Lower lobe of right lung (tissue), 2 donors: ENCODE measurements at regions not wholly inside any gene's neighbourhood (a gene's known extent, or its start where the extent isn't known, plus 50 kb on each side); places are given as distances from the start of the nearest gene placed in this dataset.

Experiments
- ATAC-seq, 2 donors: fragments of 200-7000 bp; cut with Tn5 transposase; one replicate each; pipeline ENCODE4 v1.9.1; 2020 to 2022; ENCODE audit warnings: mild to moderate bottlenecking in 2 of 2, moderate library complexity in 2 of 2
- DNase-seq: peaks from one replicate; pipeline ENCODE4 v3.0.0-alpha.2; 2020
- H3K27ac ChIP-seq: fragments of 200-600 bp; one replicate; pipeline ENCODE4 v1.8.0; 2022
- H3K27me3 ChIP-seq: fragments of 200-600 bp; one replicate; pipeline ENCODE4 v1.8.0; 2022; ENCODE audit warnings: low read depth
- H3K36me3 ChIP-seq: fragments of 200-600 bp; one replicate; pipeline ENCODE4 v1.8.0; 2022; ENCODE audit warnings: mild to moderate bottlenecking
- H3K4me1 ChIP-seq: fragments of 200-600 bp; one replicate; pipeline ENCODE4 v1.8.0; 2022
- H3K4me3 ChIP-seq: fragments of 200-600 bp; one replicate; pipeline ENCODE4 v1.8.0; 2022; ENCODE audit warnings: mild to moderate bottlenecking
- H3K9me3 ChIP-seq: fragments of 200-600 bp; one replicate; pipeline ENCODE4 v1.8.0; 2022
- CTCF ChIP-seq: fragments of 200-600 bp; IDR thresholded peaks from one replicate; pipeline ENCODE4 v1.8.0; 2022; ENCODE audit warnings: antibody characterized with exemption, mild to moderate bottlenecking
- intact Hi-C: fragments of 100-400 bp; cut with DNase I; formaldehyde crosslinking; loops from one replicate; pipeline ENCODE4 v1.11.0; 2022
- donor health status: DM: no; HTN: yes; CAD: no; lungs with severe emphysema.

GRCh38 chr10:45147000-45147399, 146.3 kb downstream of the ZNF22 start:
- H3K27ac ChIP-seq, result no peak overlapping the region
- DNase-seq (no peak), ATAC-seq (no peak)
- no peaks in the 10 kb centered on the region for H3K9me3 ChIP-seq
- H3K4me3 ChIP-seq, result no peak overlapping the region
- H3K4me1 ChIP-seq, result no peaks in the 10 kb centered on the region
- no peak for TF ChIP-seq CTCF
- intact Hi-C loops, result no loop called here
- H3K27me3 ChIP-seq, result no peaks in the 10 kb centered on the region
- H3K36me3 ChIP-seq, result no peaks in the 10 kb centered on the region

- intact Hi-C loops, result no loop called here
- no peaks in the 10 kb centered on the region for H3K9me3 ChIP-seq
- TF ChIP-seq CTCF, result no peak
Measured at GRCh38 chr10:45150997-45151396, 150.3 kb downstream of the ZNF22 start.

GRCh38 chr10:45151467-45152214, 150.9 kb downstream of the ZNF22 start:
- H3K4me1 ChIP-seq, result no peaks in the 10 kb centered on the region
- H3K4me3 ChIP-seq, result no peak overlapping the region
- no peaks in the 10 kb centered on the region for H3K9me3 ChIP-seq
- DNase-seq, result no peak
- H3K27me3 ChIP-seq, result no peaks in the 10 kb centered on the region
- intact Hi-C loops, result no loop called here
- no peak for TF ChIP-seq CTCF
- H3K36me3 ChIP-seq, result no peaks in the 10 kb centered on the region
- no peak overlapping the region for H3K27ac ChIP-seq
- ATAC-seq, result peak in 1 of 2 donors; percentile 34

More at GRCh38 chr10:45150997-45151396, 150.3 kb downstream of the ZNF22 start:
- H3K36me3 ChIP-seq, result no peaks in the 10 kb centered on the region
- H3K4me3 ChIP-seq, result no peak overlapping the region
- H3K4me1 ChIP-seq, result no peaks in the 10 kb centered on the region
- H3K27me3 ChIP-seq, result no peaks in the 10 kb centered on the region
- DNase-seq, result no peak
- no peak overlapping the region for H3K27ac ChIP-seq
- peak in 1 of 2 donors; percentile 15 for ATAC-seq

- Histone ChIP-seq H3K36me3 (no peaks in the 10 kb centered on the region), H3K9me3 (no peaks in the 10 kb centered on the region), H3K27me3 (no peaks in the 10 kb centered on the region), H3K4me1 (no peaks in the 10 kb centered on the region), H3K4me3 (no peak overlapping the region), H3K27ac (no peak overlapping the region)
- no peak for TF ChIP-seq CTCF
- intact Hi-C loops, result no loop called here
- ATAC-seq (no peak), DNase-seq (no peak)
Measured at GRCh38 chr10:45152726-45153125, 152.0 kb downstream of the ZNF22 start.

GRCh38 chr10:45154502-45154901, 153.8 kb downstream of the ZNF22 start:
- H3K4me1 ChIP-seq, result no peaks in the 10 kb centered on the region
- no peaks in the 10 kb centered on the region for H3K9me3 ChIP-seq
- ATAC-seq, result no peak
- no peak overlapping the region for H3K27ac ChIP-seq
- DNase-seq, result no peak
- intact Hi-C loops, result no loop called here
- no peak for TF ChIP-seq CTCF
- no peaks in the 10 kb centered on the region for H3K36me3 ChIP-seq
- H3K27me3 ChIP-seq, result no peaks in the 10 kb centered on the region
- H3K4me3 ChIP-seq, result no peak overlapping the region
